ENCODE measurements at regions not wholly inside any gene's neighbourhood (a gene's known extent, or its start where the extent isn't known, plus 50 kb on each side); places are given as distances from the start of the nearest gene placed in this dataset.
"Not testable (repeated sequence)": the region's sequence is repeated elsewhere in the genome, so short reads cannot be mapped to it uniquely, and the experiment has no call there.

- Histone ChIP-seq H3K4me1 (ENCODE audit: insufficient read depth, low read length, severe bottlenecking) (no peaks in the 10 kb centered on the region), H3K9me3 (ENCODE audit: low read length) (no peaks in the 10 kb centered on the region), H3K36me3 (ENCODE audit: insufficient read depth, low read length) (no peaks in the 10 kb centered on the region), H3K9me2 (ENCODE audit: low read depth, low read length) (no peaks in the 10 kb centered on the region), H3K27me3 (ENCODE audit: insufficient read depth, low read length) (no peaks in the 10 kb centered on the region), H3K4me2 (ENCODE audit: low read length) (no peak overlapping the region), H3K27ac (ENCODE audit: low read depth, low read length, poor library complexity, severe bottlenecking) (no peak overlapping the region), H4K20me1 (ENCODE audit: insufficient read depth, low read length) (no peaks in the 10 kb centered on the region), H3K4me3 (ENCODE audit: low read depth, low read length, poor library complexity, severe bottlenecking) (no peak overlapping the region), H3K9ac (ENCODE audit: low read length) (no peak overlapping the region), H3K79me2 (ENCODE audit: insufficient read depth, low read length) (no peaks in the 10 kb centered on the region), H3F3A (ENCODE audit: insufficient read depth, low read length) (no peaks in the 10 kb centered on the region), H2AFZ (ENCODE audit: low read length) (no peak overlapping the region)
- TF ChIP-seq CTCF (IDR thresholded peaks at IDR 0.05; ENCODE audit: low read length) (no peak), EZH2 (IDR thresholded peaks at IDR 0.05; ENCODE audit: borderline replicate concordance, low read length) (no peak)
Observed at GRCh38 chr7:39855325-39855674, 94.8 kb upstream of the CDK13 start.

GRCh38 chr7:39863675-39864322, 86.3 kb upstream of the CDK13 start:
- not testable (repeated sequence) for H3K9me3 ChIP-seq (ENCODE audit: low read length); H3K36me3 ChIP-seq (ENCODE audit: insufficient read depth, low read length); H3K9me2 ChIP-seq (ENCODE audit: low read depth, low read length); H3K9ac ChIP-seq (ENCODE audit: low read length); H3K4me1 ChIP-seq (ENCODE audit: insufficient read depth, low read length, severe bottlenecking); H3K4me3 ChIP-seq (ENCODE audit: low read depth, low read length, poor library complexity, severe bottlenecking); H3K27me3 ChIP-seq (ENCODE audit: insufficient read depth, low read length); H3K4me2 ChIP-seq (ENCODE audit: low read length); H4K20me1 ChIP-seq (ENCODE audit: insufficient read depth, low read length); H3K27ac ChIP-seq (ENCODE audit: low read depth, low read length, poor library complexity, severe bottlenecking); H3F3A ChIP-seq (ENCODE audit: insufficient read depth, low read length); H3K79me2 ChIP-seq (ENCODE audit: insufficient read depth, low read length); H2AFZ ChIP-seq (ENCODE audit: low read length)

GRCh38 chr7:39869888-39870522, 80.1 kb upstream of the CDK13 start:
- not testable (repeated sequence) for H3K4me3 ChIP-seq (ENCODE audit: low read depth, low read length, poor library complexity, severe bottlenecking); H3K4me2 ChIP-seq (ENCODE audit: low read length)

GRCh38 chr7:39871610-39872009, 78.4 kb upstream of the CDK13 start:
- H3K27ac ChIP-seq (ENCODE audit: low read depth, low read length, poor library complexity, severe bottlenecking); H3K9ac ChIP-seq (ENCODE audit: low read length); H3K36me3 ChIP-seq (ENCODE audit: insufficient read depth, low read length); H3F3A ChIP-seq (ENCODE audit: insufficient read depth, low read length); H3K79me2 ChIP-seq (ENCODE audit: insufficient read depth, low read length); H2AFZ ChIP-seq (ENCODE audit: low read length); H4K20me1 ChIP-seq (ENCODE audit: insufficient read depth, low read length); H3K4me1 ChIP-seq (ENCODE audit: insufficient read depth, low read length, severe bottlenecking); H3K9me3 ChIP-seq (ENCODE audit: low read length); H3K4me2 ChIP-seq (ENCODE audit: low read length); H3K4me3 ChIP-seq (ENCODE audit: low read depth, low read length, poor library complexity, severe bottlenecking); H3K27me3 ChIP-seq (ENCODE audit: insufficient read depth, low read length); H3K9me2 ChIP-seq (ENCODE audit: low read depth, low read length): not testable (repeated sequence)

More at GRCh38 chr7:39869888-39870522, 80.1 kb upstream of the CDK13 start:
- not testable (repeated sequence) for H3K27me3 ChIP-seq (ENCODE audit: insufficient read depth, low read length); H3K9ac ChIP-seq (ENCODE audit: low read length); H3K9me2 ChIP-seq (ENCODE audit: low read depth, low read length); H3K79me2 ChIP-seq (ENCODE audit: insufficient read depth, low read length); H3F3A ChIP-seq (ENCODE audit: insufficient read depth, low read length); H3K27ac ChIP-seq (ENCODE audit: low read depth, low read length, poor library complexity, severe bottlenecking); H3K36me3 ChIP-seq (ENCODE audit: insufficient read depth, low read length); H2AFZ ChIP-seq (ENCODE audit: low read length); H3K9me3 ChIP-seq (ENCODE audit: low read length); H3K4me1 ChIP-seq (ENCODE audit: insufficient read depth, low read length, severe bottlenecking); H4K20me1 ChIP-seq (ENCODE audit: insufficient read depth, low read length)

Data from OCI-LY1 (cell line).